HEK293T (cell line): ENCODE measurements at regions not wholly inside any gene's neighbourhood (a gene's known extent, or its start where the extent isn't known, plus 50 kb on each side); places are given as distances from the start of the nearest gene placed in this dataset.

Source experiments
- CTCF ChIA-PET: fragments of 350-600 bp; formaldehyde crosslinking; extraction: SDS; loops from one replicate; lab custom pipeline; 2021; ENCODE audit warnings: antibody characterized with exemption, inconsistent platforms; lab: Yijun Ruan, JAX
- POLR2A ChIA-PET: fragments of 350-600 bp; formaldehyde crosslinking; extraction: SDS; loops from one replicate; lab custom pipeline; 2020; ENCODE audit warnings: antibody characterized with exemption, inconsistent platforms; lab: Yijun Ruan, JAX
- DNase-seq: peaks from one replicate; pipeline ENCODE4 v3.0.0; 2012; ENCODE audit warnings: mixed read lengths; ENCODE audit errors: extremely low spot score
- ARNT ChIP-seq: fragments of 450-650 bp; IDR thresholded peaks from 2 replicates; pipeline ENCODE4 v1.6.1; 2017; ENCODE audit warnings: mild to moderate bottlenecking
- BHLHE40 ChIP-seq: fragments of 450-650 bp; IDR thresholded peaks from 2 replicates; pipeline ENCODE4 v1.6.1; 2016; ENCODE audit warnings: mild to moderate bottlenecking, moderate library complexity, borderline replicate concordance
- CTBP1 ChIP-seq: fragments of 450-650 bp; IDR thresholded peaks from 2 replicates; pipeline ENCODE4 v1.6.1; 2016; ENCODE audit warnings: borderline replicate concordance
- ELF4 ChIP-seq: fragments of 450-650 bp; IDR thresholded peaks from 2 replicates; pipeline ENCODE4 v1.6.1; 2017; ENCODE audit warnings: antibody characterized with exemption
- FOXA1 ChIP-seq: fragments of 450-650 bp; IDR thresholded peaks from 2 replicates; pipeline ENCODE4 v1.6.1; 2016; ENCODE audit warnings: mild to moderate bottlenecking
- FOXK2 ChIP-seq: fragments of 450-650 bp; IDR thresholded peaks from 2 replicates; pipeline ENCODE4 v1.6.1; 2016; ENCODE audit warnings: mild to moderate bottlenecking
- FOXM1 ChIP-seq: fragments of 450-650 bp; IDR thresholded peaks from 2 replicates; pipeline ENCODE4 v1.6.1; 2017; ENCODE audit warnings: mild to moderate bottlenecking, borderline replicate concordance
- HDGF ChIP-seq: fragments of 450-650 bp; IDR thresholded peaks from 2 replicates; pipeline ENCODE4 v1.6.1; 2017; ENCODE audit warnings: antibody characterized with exemption, borderline replicate concordance
- L3MBTL2 ChIP-seq: fragments of 450-650 bp; conservative IDR thresholded peaks from 2 replicates; pipeline ENCODE4 v1.6.1; 2016; ENCODE audit warnings: mild to moderate bottlenecking
- LEF1 ChIP-seq: fragments of 450-650 bp; IDR thresholded peaks from 2 replicates; pipeline ENCODE4 v1.6.1; 2017; ENCODE audit warnings: mild to moderate bottlenecking, borderline replicate concordance
- NFRKB ChIP-seq: fragments of 450-650 bp; IDR thresholded peaks from 2 replicates; pipeline ENCODE4 v1.6.1; 2016; ENCODE audit warnings: mild to moderate bottlenecking, moderate library complexity
- PKNOX1 ChIP-seq: fragments of 450-650 bp; IDR thresholded peaks from 2 replicates; pipeline ENCODE4 v1.6.1; 2016
- SP1 ChIP-seq: fragments of 450-650 bp; IDR thresholded peaks from 2 replicates; pipeline ENCODE4 v1.6.1; 2017
- SUZ12 ChIP-seq: fragments of 450-650 bp; IDR thresholded peaks from 2 replicates; pipeline ENCODE4 v1.6.1; 2016; ENCODE audit warnings: mild to moderate bottlenecking
- TARDBP ChIP-seq: fragments of 450-650 bp; IDR thresholded peaks from 2 replicates; pipeline ENCODE4 v1.6.1; 2016
- ZNF384 ChIP-seq: fragments of 450-650 bp; IDR thresholded peaks from 2 replicates; pipeline ENCODE4 v1.6.1; 2016

GRCh38 chr9:80352967-80353366, 781.2 kb downstream of the TLE4 start:
- ChIA-PET CTCF (no interaction called here), POLR2A (no interaction called here)
- DNase-seq = no peak
- TF ChIP-seq ZNF384 = no peak
- TF ChIP-seq CTBP1 = no peak
- TF ChIP-seq ELF4 = no peak
- no peak for TF ChIP-seq ARNT
- TF ChIP-seq NFRKB = no peak
- no peak for TF ChIP-seq TARDBP

- TF ChIP-seq NFRKB (no peak), L3MBTL2 (no peak), ARNT (no peak), FOXA1 (no peak), SP1 (no peak), PKNOX1 (no peak), ELF4 (no peak), FOXM1 (no peak), ZNF384 (no peak)
- CTCF ChIA-PET = no interaction called here
- POLR2A ChIA-PET = no interaction called here
- DNase-seq = no peak
These were observed 779.8 kb downstream of the TLE4 start for GRCh38 chr9:80351612-80352011.

- ChIA-PET CTCF (no interaction called here), POLR2A (no interaction called here)
- DNase-seq = no peak
- TF ChIP-seq SUZ12 (no peak), TARDBP (no peak), ZNF384 (no peak), HDGF (no peak), FOXK2 (no peak), FOXM1 (no peak), ELF4 (no peak), PKNOX1 (no peak), L3MBTL2 (no peak)
These were observed 754.3 kb downstream of the TLE4 start for GRCh38 chr9:80326105-80326504.

- POLR2A ChIA-PET = no interaction called here
These were observed 749.2 kb downstream of the TLE4 start for GRCh38 chr9:80320916-80321315.

GRCh38 chr9:80320480-80320879, 748.7 kb downstream of the TLE4 start:
- DNase-seq = no peak
- POLR2A ChIA-PET = no interaction called here
- CTCF ChIA-PET = no interaction called here
- TF ChIP-seq ARNT = no peak
- no peak for TF ChIP-seq CTBP1
- no peak for TF ChIP-seq BHLHE40
- TF ChIP-seq FOXA1 = no peak
- no peak for TF ChIP-seq TARDBP
- no peak for TF ChIP-seq FOXK2
- no peak for TF ChIP-seq FOXM1
- no peak for TF ChIP-seq HDGF

More at GRCh38 chr9:80320916-80321315, 749.2 kb downstream of the TLE4 start:
- no peak for DNase-seq
- CTCF ChIA-PET = no interaction called here
- TF ChIP-seq TARDBP = no peak
- no peak for TF ChIP-seq NFRKB
- TF ChIP-seq LEF1 = no peak
- no peak for TF ChIP-seq ZNF384
- TF ChIP-seq PKNOX1 = no peak
- TF ChIP-seq ARNT = no peak
- TF ChIP-seq HDGF = no peak
- TF ChIP-seq SP1 = no peak
- no peak for TF ChIP-seq L3MBTL2
- TF ChIP-seq CTBP1 = no peak
- TF ChIP-seq BHLHE40 = no peak
- no peak for TF ChIP-seq FOXM1
- no peak for TF ChIP-seq SUZ12
- no peak for TF ChIP-seq FOXK2
- no peak for TF ChIP-seq FOXA1
- TF ChIP-seq ELF4 = no peak

- TF ChIP-seq FOXK2 = no peak
- no peak for TF ChIP-seq FOXA1
- TF ChIP-seq ZNF384 = no peak
- no peak for TF ChIP-seq CTBP1
- TF ChIP-seq ARNT = no peak
- no peak for DNase-seq
- ChIA-PET CTCF (no interaction called here), POLR2A (no interaction called here)
These were observed 733.4 kb downstream of the TLE4 start for GRCh38 chr9:80305136-80305535.

- no peak for TF ChIP-seq NFRKB
- no peak for TF ChIP-seq BHLHE40
- TF ChIP-seq PKNOX1 = no peak
- TF ChIP-seq SP1 = no peak
- TF ChIP-seq LEF1 = no peak
- no peak for TF ChIP-seq L3MBTL2
- TF ChIP-seq SUZ12 = no peak
- TF ChIP-seq CTBP1 = no peak
- TF ChIP-seq FOXA1 = no peak
- no peak for TF ChIP-seq ELF4
- DNase-seq = no peak
- CTCF ChIA-PET = no interaction called here
- POLR2A ChIA-PET = no interaction called here
These were observed 723.2 kb downstream of the TLE4 start for GRCh38 chr9:80294955-80295354.
